ENCODE measurements at regions not wholly inside any gene's neighbourhood (a gene's known extent, or its start where the extent isn't known, plus 50 kb on each side); places are given as distances from the start of the nearest gene placed in this dataset.

DNA sequence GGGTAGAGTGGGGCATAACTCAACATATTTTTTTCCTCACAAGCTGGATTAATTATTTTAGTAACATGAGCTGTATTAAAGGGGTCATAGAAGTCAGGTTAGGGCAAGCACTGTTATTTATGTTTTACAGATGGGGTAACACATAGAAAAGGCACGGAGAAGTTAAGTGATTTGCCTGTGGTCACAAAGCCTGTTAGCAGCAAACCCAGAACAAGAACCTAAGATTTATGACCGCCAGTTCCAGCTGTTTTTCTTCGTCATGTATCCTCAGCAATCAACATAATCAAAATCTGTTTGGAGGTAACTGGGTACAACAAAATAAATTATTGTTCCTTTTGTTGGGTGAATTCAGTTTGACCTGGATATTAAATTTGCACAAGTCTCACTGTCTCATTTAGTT, 57.2 kb upstream of the BET1 start:
- 0 out of 2 replicates have a peak, but pooled peaks cover 3% of the 10 kb centered on the region for H3K27me3 ChIP-seq
- no peak overlapping the region for H3K4me3 ChIP-seq (ENCODE audit: low read depth, low read length)
- DNase-seq = no peak
- H3K4me1 ChIP-seq = no peaks in the 10 kb centered on the region
- H3K9me3 ChIP-seq = no peaks in the 10 kb centered on the region
- H3K36me3 ChIP-seq = no peaks in the 10 kb centered on the region
- TF ChIP-seq, protein P1, sequence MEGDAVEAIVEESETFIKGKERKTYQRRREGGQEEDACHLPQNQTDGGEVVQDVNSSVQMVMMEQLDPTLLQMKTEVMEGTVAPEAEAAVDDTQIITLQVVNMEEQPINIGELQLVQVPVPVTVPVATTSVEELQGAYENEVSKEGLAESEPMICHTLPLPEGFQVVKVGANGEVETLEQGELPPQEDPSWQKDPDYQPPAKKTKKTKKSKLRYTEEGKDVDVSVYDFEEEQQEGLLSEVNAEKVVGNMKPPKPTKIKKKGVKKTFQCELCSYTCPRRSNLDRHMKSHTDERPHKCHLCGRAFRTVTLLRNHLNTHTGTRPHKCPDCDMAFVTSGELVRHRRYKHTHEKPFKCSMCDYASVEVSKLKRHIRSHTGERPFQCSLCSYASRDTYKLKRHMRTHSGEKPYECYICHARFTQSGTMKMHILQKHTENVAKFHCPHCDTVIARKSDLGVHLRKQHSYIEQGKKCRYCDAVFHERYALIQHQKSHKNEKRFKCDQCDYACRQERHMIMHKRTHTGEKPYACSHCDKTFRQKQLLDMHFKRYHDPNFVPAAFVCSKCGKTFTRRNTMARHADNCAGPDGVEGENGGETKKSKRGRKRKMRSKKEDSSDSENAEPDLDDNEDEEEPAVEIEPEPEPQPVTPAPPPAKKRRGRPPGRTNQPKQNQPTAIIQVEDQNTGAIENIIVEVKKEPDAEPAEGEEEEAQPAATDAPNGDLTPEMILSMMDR (IDR thresholded peaks at IDR 0.05; ENCODE audit: low read depth, low read length) = no peak

DNA sequence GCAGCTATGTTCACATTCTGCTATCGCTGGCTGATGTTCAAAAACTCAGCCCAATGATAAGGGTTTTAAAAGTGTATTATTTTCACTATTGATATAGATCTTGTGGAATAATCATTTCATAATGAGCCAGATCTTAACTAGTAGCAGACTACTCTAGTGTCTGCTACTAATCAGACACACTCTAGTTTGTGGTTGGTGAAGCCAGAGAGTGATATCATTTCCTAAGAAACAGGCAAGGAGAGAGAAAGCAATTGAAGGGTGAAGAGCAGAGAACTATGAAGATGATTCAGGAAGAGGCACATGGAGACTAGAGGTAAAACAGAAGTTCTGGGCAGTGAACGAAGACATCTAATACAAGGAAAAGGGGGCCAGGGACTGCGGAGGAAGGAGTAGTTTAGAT, 58.2 kb upstream of the BET1 start:
- DNase-seq = no peak
- H3K4me1 ChIP-seq = no peaks in the 10 kb centered on the region
- H3K36me3 ChIP-seq = no peaks in the 10 kb centered on the region
- no peak overlapping the region for H3K4me3 ChIP-seq (ENCODE audit: low read depth, low read length)
- H3K27me3 ChIP-seq = 0 out of 2 replicates have a peak, but pooled peaks cover 4% of the 10 kb centered on the region
- TF ChIP-seq, protein P1 (IDR thresholded peaks at IDR 0.05; ENCODE audit: low read depth, low read length) = no peak
- no peaks in the 10 kb centered on the region for H3K9me3 ChIP-seq

DNA sequence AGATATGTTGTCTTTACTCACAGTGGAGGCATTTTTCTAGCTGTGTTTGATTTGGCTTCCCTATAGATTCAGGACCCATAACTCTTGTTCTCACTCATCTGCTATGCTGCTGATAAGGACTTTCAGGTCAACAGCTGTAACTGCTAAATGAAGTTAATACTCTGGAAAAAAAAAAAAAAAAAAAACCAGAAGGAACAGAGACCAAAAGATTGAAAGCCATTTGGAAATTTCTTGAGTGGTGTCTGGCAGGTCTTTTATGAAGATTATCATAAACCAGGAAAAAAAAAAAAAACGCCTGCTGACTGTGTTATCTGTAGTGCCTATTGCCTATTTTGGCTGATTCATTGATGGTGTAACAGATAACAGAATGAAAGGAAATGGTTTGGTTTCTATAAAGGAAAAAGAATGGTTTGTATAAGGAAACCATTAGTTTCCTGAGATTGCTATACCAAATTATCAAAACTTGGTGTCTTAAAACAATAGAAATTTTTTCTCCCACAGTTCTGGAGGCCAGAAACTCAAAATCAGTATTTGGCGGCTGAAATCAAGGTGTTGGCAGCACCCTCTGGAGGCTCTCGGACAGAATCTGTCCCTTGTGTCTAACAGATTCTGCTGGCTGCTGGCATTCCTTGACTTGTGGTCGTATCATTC, 60.5 kb upstream of the BET1 start:
- Histone ChIP-seq H3K4me3 (ENCODE audit: low read depth, low read length) (no peak overlapping the region), H3K27me3 (0 out of 2 replicates have a peak, but pooled peaks cover 6% of the 10 kb centered on the region), H3K9me3 (no peaks in the 10 kb centered on the region), H3K4me1 (no peaks in the 10 kb centered on the region), H3K36me3 (no peaks in the 10 kb centered on the region)
- DNase-seq = no peak
- TF ChIP-seq, protein P1 (IDR thresholded peaks at IDR 0.05; ENCODE audit: low read depth, low read length) = no peak

DNA sequence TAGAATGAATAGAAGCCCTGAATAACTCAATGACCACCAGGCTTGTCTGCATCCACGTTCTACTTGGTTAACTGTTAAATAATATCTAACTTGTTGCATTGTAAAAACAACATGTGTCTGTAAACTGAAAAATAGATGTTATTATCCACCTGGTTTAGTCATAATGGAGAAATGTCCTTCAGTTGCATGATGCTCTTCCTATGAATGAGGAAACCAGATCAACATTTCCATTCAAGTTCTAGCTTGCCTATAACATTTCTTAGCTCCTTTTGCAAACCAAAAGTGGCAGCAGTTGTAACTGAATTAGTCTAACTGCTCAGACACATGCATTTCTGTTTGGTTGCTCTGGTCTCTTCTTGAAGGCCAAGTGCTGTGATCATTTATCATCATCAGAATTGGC, 62.9 kb upstream of the BET1 start:
- H3K36me3 ChIP-seq = no peaks in the 10 kb centered on the region
- no peaks in the 10 kb centered on the region for H3K9me3 ChIP-seq
- 0 out of 2 replicates have a peak, but pooled peaks cover 6% of the 10 kb centered on the region for H3K27me3 ChIP-seq
- no peak for DNase-seq
- H3K4me3 ChIP-seq (ENCODE audit: low read depth, low read length) = no peak overlapping the region
- TF ChIP-seq, protein P1 (IDR thresholded peaks at IDR 0.05; ENCODE audit: low read depth, low read length) = no peak
- H3K4me1 ChIP-seq = no peaks in the 10 kb centered on the region

DNA sequence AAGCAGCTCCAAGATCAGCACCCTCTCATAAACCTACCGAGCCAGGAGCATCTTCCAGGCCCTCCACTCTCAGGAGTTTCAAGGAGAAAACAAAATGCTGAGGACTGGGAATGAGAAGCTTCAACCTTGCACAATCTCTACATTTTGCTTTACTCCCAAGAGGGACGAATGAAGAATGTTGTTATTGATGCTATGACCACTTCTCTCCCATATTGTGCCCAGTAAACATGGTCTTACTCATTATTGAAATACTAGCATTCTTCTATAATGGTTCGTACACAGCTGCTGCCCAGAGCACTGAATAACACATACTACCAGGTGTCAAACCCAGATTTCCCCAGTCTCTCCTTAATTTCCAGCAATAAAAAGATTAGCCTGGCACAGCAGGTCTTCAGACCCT, 63.4 kb upstream of the BET1 start:
- Histone ChIP-seq H3K4me3 (ENCODE audit: low read depth, low read length) (no peak overlapping the region), H3K36me3 (no peaks in the 10 kb centered on the region), H3K9me3 (no peaks in the 10 kb centered on the region), H3K4me1 (no peaks in the 10 kb centered on the region), H3K27me3 (0 out of 2 replicates have a peak, but pooled peaks cover 6% of the 10 kb centered on the region)
- TF ChIP-seq, protein P1 (IDR thresholded peaks at IDR 0.05; ENCODE audit: low read depth, low read length) = no peak
- DNase-seq = no peak

DNA sequence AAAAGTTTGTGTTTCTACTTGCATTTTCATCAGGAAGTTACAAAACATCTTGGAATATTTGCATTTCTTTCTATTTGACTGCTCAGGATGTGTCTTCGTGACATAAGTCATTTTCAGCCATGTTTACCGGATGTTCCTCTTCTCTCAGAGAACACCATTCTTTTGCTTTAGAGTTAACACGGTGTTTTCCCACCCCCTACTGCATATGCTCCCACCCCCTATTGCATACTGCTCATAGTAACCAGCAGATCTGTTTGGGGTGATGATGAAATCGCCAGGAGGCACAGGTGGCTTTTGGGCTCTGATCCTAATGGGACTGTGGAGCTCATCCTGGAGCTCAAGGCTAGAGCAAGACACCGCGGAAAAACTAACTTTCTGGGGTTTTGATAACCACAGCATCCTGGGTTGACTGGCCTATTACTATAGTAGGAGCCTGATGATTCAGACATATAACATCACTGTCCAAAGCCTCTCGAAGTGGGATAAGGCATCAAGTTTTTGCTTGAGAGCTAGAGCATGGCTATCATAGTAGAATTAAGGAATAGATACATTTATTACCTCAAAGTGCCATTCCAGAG, 65.1 kb upstream of the BET1 start:
- no peak for DNase-seq
- H3K4me3 ChIP-seq (ENCODE audit: low read depth, low read length) = no peak overlapping the region
- no peaks in the 10 kb centered on the region for H3K9me3 ChIP-seq
- no peaks in the 10 kb centered on the region for H3K4me1 ChIP-seq
- TF ChIP-seq, protein P1 (IDR thresholded peaks at IDR 0.05; ENCODE audit: low read depth, low read length) = no peak
- no peaks in the 10 kb centered on the region for H3K36me3 ChIP-seq
- H3K27me3 ChIP-seq = 0 out of 2 replicates have a peak, but pooled peaks cover 6% of the 10 kb centered on the region
